ENCODE measurements at regions not wholly inside any gene's neighbourhood (a gene's known extent, or its start where the extent isn't known, plus 50 kb on each side); places are given as distances from the start of the nearest gene placed in this dataset.

- Mint-ChIP-seq H3K4me3 (ENCODE audit: low read depth) (no peak overlapping the region), H3K36me3 (ENCODE audit: insufficient read depth) (no peaks in the 10 kb centered on the region), H3K27me3 (no peaks in the 10 kb centered on the region), H3K27ac (peak overlapping the region; percentile 31), H3K9me3 (ENCODE audit: low read depth) (no peaks in the 10 kb centered on the region), H3K4me1 (ENCODE audit: low read depth) (peaks cover 4% of the 10 kb centered on the region)
- no peak for DNase-seq (ENCODE audit: low spot score, unreplicated experiment)
- TF ChIP-seq, protein P1, sequence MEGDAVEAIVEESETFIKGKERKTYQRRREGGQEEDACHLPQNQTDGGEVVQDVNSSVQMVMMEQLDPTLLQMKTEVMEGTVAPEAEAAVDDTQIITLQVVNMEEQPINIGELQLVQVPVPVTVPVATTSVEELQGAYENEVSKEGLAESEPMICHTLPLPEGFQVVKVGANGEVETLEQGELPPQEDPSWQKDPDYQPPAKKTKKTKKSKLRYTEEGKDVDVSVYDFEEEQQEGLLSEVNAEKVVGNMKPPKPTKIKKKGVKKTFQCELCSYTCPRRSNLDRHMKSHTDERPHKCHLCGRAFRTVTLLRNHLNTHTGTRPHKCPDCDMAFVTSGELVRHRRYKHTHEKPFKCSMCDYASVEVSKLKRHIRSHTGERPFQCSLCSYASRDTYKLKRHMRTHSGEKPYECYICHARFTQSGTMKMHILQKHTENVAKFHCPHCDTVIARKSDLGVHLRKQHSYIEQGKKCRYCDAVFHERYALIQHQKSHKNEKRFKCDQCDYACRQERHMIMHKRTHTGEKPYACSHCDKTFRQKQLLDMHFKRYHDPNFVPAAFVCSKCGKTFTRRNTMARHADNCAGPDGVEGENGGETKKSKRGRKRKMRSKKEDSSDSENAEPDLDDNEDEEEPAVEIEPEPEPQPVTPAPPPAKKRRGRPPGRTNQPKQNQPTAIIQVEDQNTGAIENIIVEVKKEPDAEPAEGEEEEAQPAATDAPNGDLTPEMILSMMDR (IDR thresholded peaks at IDR 0.05; ENCODE audit: unreplicated experiment) = no peak
These were observed 494.0 kb upstream of the TGFBR2 start for GRCh38 chr3:30112411-30112810.

GRCh38 chr3:30112902-30113484 is 493.4 kb upstream of the TGFBR2 start:
- Mint-ChIP-seq H3K27me3 (no peaks in the 10 kb centered on the region), H3K36me3 (ENCODE audit: insufficient read depth) (no peaks in the 10 kb centered on the region), H3K4me1 (ENCODE audit: low read depth) (peaks cover 4% of the 10 kb centered on the region), H3K9me3 (ENCODE audit: low read depth) (no peaks in the 10 kb centered on the region), H3K4me3 (ENCODE audit: low read depth) (no peak overlapping the region), H3K27ac (no peak overlapping the region)
- TF ChIP-seq, protein P1 (IDR thresholded peaks at IDR 0.05; ENCODE audit: unreplicated experiment) = peak; percentile 63
- no peak for DNase-seq (ENCODE audit: low spot score, unreplicated experiment)

GRCh38 chr3:30113906-30114305 is 492.5 kb upstream of the TGFBR2 start:
- peaks cover 4% of the 10 kb centered on the region for H3K4me1 Mint-ChIP-seq (ENCODE audit: low read depth)

GRCh38 chr3:30114918-30115317 is 491.5 kb upstream of the TGFBR2 start:
- TF ChIP-seq, protein P1 (IDR thresholded peaks at IDR 0.05; ENCODE audit: unreplicated experiment) = no peak
- Mint-ChIP-seq H3K27me3 (no peaks in the 10 kb centered on the region), H3K9me3 (ENCODE audit: low read depth) (no peaks in the 10 kb centered on the region), H3K4me3 (ENCODE audit: low read depth) (no peak overlapping the region), H3K27ac (no peak overlapping the region), H3K36me3 (ENCODE audit: insufficient read depth) (no peaks in the 10 kb centered on the region), H3K4me1 (ENCODE audit: low read depth) (peaks cover 4% of the 10 kb centered on the region)
- no peak for DNase-seq (ENCODE audit: low spot score, unreplicated experiment)

More at GRCh38 chr3:30113906-30114305, 492.5 kb upstream of the TGFBR2 start:
- DNase-seq (ENCODE audit: low spot score, unreplicated experiment) = no peak
- H3K36me3 Mint-ChIP-seq (ENCODE audit: insufficient read depth) = no peaks in the 10 kb centered on the region
- H3K27ac Mint-ChIP-seq = no peak overlapping the region
- no peaks in the 10 kb centered on the region for H3K9me3 Mint-ChIP-seq (ENCODE audit: low read depth)
- no peak overlapping the region for H3K4me3 Mint-ChIP-seq (ENCODE audit: low read depth)
- no peaks in the 10 kb centered on the region for H3K27me3 Mint-ChIP-seq
- TF ChIP-seq, protein P1 (IDR thresholded peaks at IDR 0.05; ENCODE audit: unreplicated experiment) = no peak

DNA sequence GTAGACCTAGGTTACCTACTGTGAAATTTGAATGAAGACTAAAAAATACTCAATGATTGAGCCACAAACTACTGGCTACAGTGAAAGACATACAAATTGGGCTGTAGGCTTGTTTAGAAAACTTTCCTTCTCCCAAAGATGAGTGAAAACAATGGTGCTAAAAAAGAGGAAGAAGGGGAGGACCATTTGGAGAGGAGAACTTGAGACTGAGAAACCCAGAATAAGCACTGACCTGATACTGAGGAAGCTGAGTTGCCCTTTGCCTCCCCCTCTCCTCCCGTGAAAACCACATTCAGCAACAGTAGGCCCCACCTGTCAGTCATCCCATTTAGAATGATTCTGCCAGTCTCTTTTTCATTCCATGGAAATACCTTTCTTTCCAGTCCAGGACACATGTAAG is 484.0 kb upstream of the TGFBR2 start:
- Mint-ChIP-seq H3K27me3 (no peaks in the 10 kb centered on the region), H3K4me1 (ENCODE audit: low read depth) (no peaks in the 10 kb centered on the region), H3K27ac (no peak overlapping the region), H3K36me3 (ENCODE audit: insufficient read depth) (peaks cover 2% of the 10 kb centered on the region), H3K9me3 (ENCODE audit: low read depth) (peaks cover 20% of the 10 kb centered on the region), H3K4me3 (ENCODE audit: low read depth) (no peak overlapping the region)
- no peak for DNase-seq (ENCODE audit: low spot score, unreplicated experiment)
- TF ChIP-seq, protein P1 (IDR thresholded peaks at IDR 0.05; ENCODE audit: unreplicated experiment) = no peak
